Breast epithelium (tissue), 3 donors: ENCODE measurements at regions not wholly inside any gene's neighbourhood (a gene's known extent, or its start where the extent isn't known, plus 50 kb on each side); places are given as distances from the start of the nearest gene placed in this dataset.

Experiments used
- CTCF ChIP-seq, 3 donors: fragments of 450-650 bp; IDR thresholded peaks; one replicate each; pipeline ENCODE4 v1.5.1; 2016 to 2017; ENCODE audit warnings: antibody characterized with exemption in 3 of 3, mild to moderate bottlenecking in 3 of 3, moderate library complexity in 3 of 3
- POLR2AphosphoS5 ChIP-seq, 3 donors: sonication (generic); formaldehyde crosslinking; IDR thresholded peaks; one replicate each; pipeline ENCODE4 v1.6.1; 2017; ENCODE audit warnings: antibody characterized with exemption in 3 of 3

GRCh38 chr2:42851740-42852250 lies 59.4 kb upstream of the HAAO start:
- TF ChIP-seq CTCF (IDR thresholded peaks at IDR 0.05) (no peak), POLR2AphosphoS5 (IDR thresholded peaks at IDR 0.05) (no peak)
